GM18873 (cell line): ENCODE measurements at regions not wholly inside any gene's neighbourhood (a gene's known extent, or its start where the extent isn't known, plus 50 kb on each side); places are given as distances from the start of the nearest gene placed in this dataset.

Experiments used
- ATAC-seq: cut with Tn5 transposase; IDR thresholded peaks from one replicate; pipeline ENCODE4 v1.9.1; 2021; ENCODE audit warnings: mild to moderate bottlenecking, moderate library complexity, moderate number of reproducible peaks; ENCODE audit not compliant: unreplicated experiment, low FRiP score

DNA sequence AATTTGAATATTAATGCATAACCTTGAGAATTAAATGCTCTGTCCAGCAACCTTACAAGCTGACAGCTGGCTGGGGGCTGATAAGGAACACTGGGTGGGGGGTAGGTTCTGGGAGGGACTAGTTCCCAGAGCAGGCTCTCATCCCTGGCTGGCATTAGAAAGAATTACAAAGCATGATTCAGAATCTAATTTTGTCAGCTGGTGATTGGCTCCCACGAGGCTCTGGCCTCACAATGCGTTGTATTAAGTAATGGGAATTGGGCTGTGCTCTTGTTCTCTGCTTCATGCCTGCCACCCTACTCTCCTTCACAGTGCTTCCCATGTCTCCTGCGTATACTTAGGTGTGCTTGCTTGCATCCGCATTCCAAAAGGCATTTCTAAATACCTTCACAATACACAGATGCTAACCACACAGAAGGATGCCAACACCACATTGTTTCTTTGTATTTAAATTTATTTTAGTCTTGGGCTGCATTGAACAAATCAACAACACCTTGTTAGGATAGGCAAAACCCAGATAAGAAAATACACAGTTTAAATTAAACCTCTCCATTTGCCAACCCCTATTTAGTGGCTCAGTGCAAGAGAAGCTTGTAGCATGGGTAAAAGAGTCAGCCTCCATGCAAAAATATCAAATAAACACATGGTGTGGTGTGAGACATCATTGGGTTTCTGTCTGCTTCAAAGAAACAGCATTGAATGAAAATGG is 434.5 kb upstream of the JAG1 start:
- ATAC-seq: no peak

DNA sequence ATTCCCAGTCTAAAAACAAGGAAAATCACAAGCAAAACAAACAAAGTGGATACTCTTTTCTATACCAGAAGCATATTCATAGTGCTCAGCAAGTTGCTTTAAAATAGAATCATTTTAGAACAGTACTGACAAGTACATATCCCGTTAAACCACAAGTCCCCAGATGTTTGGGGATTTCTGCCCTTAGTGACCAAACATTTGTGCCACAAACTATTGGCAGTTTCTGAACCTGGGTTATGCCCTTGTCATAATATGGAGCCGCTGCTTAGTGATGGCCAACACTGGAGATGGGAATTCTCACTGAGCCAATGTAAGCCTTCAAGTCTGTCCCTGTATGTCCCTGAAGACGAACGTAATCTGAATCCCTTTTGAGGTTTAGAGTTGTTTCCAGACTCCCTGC is 436.7 kb upstream of the JAG1 start:
- no peak for ATAC-seq

DNA sequence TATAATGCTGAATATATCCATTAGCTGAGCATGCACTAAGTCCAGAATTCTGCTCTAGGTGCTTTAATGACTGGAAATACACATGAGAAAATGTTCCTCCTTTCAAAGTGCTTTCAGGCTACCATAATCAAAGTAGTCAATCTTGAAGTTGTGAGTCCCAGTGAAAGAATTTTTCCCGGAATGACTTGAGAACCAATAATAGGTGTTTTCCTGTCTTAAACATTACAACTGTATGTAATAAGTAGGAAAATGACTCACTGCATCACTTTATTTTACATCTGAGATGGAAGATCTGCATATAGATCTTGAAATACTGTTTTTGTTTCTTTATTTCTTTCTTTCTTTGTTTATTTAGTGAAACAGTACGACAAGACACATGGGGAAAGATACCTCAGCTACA is 437.4 kb upstream of the JAG1 start:
- ATAC-seq: no peak

DNA sequence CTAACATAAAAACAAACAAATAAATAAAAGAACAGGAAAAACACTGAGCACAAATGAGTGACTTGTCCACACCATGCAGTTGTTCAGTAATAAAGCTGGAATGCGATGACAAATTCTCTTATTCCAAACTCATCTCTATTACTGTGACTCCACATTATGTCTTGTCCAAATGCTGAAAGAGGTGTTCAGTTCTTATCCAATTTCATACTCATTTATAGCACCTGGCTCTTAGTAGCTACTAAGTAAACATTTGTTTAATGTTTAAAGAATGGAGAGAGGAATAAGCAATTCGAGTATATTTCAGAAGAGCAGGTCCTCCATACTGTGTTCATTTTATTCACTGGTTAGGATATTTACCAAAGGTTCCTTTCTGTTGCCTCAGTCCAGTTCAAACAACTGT is 439.0 kb upstream of the JAG1 start:
- no peak for ATAC-seq

DNA sequence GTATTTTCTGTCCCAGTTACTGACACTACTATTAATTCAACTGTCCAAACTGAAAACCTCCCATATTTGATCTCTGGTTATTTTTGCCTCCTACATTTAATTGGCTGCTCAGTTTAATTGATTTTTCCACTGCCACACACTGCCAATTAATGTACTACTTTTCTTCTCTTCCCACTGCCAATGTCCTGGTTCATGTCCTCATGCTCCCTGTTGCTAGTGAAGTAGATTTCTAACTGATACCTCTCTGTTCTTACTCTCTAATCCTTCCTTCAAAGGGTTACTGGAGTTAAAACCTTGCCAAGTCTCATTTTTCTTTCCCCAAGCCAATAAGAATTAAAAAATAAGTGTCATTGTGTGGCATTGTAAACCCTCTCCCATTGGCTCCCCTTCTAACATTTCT is 440.6 kb upstream of the JAG1 start:
- ATAC-seq: no peak

DNA sequence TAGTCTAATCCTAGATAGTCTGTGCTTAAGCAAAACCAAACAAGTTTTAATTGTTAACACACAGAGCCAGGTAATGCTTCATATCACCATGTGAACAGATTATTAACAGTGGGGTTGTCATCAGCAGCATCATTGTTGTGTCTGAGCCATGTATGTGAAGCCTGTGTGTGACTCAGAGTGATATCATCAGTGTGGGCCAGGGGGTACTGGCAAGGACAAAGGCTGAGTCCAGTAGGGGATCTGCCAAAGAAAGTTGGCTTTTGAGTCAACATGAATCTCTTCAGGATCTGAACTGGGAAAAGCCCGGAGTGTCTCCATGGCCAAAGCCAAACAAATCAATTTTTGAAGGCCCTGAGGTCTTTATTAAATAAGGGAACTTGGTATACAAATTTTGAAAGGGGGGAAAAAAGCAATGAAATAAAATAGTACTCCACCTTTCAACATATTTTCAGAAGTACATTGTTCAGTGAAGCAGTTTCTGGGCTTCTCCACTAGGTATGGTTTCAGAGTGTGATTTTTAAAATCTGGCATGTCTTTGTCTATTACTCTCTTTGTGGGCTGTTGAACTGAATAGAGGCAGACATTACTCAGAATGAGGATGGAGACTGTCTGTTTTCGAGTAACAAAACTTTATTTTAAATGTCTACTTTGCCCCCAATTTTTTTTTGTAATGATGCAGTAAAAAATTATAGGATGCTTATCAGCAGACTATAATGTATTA is 444.2 kb upstream of the JAG1 start:
- no peak for ATAC-seq

DNA sequence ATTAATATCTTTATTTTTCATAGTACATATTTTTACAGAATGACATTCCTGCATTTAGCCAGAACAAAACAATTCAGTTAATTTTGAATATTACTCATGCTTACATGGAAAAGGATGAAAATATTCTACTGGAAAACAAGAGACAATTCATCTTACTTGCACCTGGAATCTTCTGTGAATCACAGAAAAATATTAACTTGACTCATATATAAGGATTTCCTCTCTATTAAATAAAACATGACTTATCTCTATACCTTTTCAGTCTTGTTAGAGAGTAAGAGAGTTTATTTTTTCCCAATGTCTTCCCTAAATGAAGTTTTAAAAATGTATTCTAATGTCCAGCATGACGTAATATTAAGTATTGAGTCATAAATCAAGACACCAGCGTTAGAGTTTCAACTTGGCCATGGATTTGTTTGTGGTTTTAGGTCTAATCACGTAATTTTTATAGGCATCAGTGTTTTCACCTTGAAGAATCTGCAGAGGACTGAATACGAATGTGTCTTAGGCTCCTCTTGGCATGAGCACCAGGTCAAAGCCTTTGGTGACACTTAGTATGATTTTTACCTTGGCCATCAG is 445.1 kb upstream of the JAG1 start:
- ATAC-seq: no peak

DNA sequence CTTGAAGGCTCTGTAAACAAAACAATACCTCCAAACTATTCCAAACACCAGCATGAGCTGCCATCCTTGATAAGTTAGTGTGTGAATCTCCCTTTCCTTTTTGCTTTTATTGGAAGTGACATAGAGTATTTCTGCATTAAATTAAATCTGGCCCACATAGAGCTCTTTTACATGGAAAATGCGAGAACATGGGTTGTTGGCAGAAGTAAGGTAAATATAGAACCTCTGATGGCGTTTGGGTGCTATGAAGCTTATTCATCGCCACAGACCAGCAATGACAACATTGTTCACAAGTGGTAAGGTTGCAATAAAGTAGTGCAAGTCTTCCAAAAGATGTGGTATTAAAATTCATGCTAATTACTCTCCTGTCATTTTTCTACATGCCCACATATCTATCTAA is 445.8 kb upstream of the JAG1 start:
- no peak for ATAC-seq

DNA sequence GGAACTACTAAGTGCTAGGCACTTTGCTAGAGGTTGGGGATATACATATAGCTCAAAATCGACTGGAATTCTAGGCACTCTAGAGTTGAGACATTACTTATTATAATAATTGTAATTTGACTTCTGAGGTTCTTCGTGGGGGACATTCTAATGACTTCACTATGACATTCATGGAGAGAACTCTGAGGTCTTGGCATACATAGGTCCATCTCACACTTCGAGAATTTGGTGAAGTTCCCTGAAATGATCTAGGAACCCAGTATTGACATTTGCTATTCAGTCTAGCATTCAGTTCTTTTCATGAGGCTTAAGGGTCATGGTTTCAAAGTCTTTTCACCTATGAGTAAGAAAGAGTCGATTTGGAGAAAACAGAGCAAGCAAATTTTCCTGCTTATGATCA is 446.6 kb upstream of the JAG1 start:
- no peak for ATAC-seq

DNA sequence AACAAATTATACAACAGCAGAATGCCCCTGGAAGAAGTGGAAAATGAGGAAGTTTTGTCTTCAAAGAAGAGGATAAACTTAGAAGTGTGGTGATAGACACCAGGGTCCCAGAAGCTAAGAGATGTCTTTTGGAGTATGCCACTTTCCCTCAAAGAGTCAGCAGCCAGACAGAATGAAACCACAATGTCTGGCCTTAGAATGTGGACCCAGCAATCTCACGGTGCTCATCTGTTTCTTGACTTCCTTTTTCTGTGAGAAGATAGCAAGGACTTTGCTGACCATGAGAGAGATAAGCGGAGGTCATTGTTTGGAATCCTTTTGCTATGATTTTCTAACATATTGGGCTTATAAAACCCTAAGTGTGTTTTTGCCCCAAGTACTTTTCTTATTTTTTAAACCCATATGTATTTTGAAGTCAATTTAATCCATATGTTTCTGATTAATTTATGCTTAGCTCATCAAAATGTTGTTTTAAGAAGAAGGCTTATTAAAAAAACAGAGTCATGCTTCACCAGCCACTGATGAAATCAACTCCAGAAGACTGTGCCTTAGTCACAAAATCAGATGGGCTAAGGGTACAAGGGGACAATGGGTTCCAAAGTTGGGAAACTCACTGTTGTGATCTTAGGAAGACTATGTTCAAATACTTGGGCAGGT is 451.2 kb upstream of the JAG1 start:
- ATAC-seq: no peak

DNA sequence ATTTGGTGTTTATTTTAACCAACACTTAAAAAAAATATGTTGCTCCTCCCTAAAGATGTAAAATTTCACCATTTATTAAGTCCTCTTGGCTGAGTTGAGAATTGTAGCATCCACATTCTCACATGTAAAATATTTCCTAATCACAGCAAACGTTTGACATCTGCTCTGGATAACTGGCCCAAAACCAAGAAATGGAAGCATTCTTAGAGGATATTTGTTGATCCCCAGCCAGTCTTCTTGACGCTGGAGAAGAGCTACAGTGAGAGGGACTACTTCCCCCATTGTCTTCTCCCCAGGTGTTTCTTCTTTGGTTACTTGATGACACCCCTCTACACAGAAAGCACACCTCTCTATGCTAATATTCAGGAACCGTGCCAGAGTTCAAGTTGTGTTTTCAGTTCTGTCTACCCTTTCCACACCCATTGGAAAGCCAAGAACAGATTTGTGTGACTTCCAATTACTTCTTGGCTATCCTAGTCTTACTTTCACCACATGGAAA is 454.5 kb upstream of the JAG1 start:
- no peak for ATAC-seq

DNA sequence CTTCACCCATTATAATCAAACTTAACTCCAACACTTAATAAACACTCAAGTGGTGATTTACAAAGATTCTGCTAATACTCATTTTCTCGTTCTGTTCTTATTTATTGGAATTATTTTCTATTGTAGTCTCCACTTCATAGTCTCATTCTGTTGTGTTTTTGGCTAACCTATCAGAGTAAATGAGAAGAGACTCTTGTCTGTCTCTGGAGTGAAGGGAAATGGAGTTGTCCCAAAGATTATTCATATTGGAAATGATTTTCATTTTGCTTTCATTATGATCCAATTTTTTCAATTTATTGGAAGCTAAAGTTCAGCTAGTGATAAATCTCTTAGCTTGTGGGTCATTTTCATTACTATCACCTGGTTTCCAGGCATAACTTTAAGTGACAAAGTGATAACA is 454.9 kb upstream of the JAG1 start:
- ATAC-seq: no peak

DNA sequence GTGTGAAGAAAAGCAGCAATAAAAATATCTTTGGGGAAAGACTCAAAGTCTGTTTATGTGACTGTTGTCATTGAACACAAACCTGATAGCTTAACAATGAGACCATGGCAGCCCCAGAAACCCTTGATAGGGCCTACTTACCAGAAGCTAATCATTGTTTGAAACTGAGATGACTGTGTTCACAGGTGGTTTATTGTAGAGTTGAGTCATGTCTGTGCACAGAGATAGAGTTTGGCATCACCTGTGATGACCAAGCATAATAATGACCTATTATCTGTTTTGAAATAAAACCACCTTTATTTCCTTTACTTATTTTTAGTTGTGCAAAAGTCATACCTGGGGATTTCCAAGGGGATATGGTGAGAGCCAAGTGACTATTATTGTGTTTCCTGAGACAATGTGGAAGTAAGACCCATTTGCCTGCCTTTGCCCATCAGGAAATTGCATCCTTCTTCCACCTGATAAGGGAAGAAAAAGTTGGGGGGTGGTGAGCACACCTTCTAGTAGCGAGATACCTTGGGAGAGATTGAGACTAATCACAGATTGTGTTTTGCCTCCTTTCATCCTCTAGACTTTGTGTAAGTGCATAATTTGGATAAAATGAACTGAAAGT is 456.9 kb upstream of the JAG1 start:
- no peak for ATAC-seq

DNA sequence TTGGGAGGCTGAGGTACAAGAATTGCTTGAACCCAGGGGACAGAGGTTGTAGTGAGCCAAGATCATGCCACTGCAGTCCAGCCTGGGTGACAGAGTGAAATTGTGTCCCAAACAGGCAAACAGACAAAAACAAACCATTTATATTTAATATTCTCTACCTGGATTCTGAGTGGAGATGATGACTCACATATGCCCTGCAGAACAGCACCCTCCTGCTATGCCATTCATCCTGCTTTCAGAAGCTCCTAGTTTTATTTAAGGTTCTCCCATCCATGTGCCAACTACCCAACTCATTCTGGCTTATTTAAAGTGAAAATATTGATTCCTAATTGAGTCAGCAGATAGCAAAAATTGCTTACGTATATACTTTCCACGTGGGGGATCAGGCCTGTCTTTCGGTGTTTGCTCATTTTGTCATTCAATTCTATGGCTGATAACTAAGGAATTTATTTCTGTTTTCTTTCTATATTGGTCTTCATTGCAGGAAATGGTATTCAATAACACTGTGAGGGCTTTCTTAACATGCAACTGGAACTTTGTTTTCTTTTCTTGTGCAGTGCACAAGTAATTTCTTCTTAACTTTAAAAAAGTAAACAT is 459.1 kb upstream of the JAG1 start:
- ATAC-seq: no peak

DNA sequence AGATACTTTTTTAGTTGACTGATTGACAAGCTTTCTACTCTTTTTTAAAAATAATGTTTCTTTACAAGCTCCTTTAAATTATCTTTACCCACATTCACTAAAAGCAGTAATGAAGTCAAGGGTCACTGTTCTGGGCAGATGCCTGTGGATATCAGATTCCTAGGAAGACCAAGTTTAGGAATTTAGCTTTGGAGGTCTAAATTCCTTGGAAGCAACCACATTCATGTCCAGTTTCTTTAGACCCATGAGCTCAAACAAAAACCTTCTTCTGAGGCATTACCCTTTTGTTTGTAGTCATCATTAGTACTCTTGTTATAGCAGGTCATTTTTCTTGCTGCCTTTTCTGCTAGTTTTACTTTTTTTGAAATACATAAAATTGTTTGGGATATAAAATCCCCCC is 462.9 kb upstream of the JAG1 start:
- no peak for ATAC-seq

DNA sequence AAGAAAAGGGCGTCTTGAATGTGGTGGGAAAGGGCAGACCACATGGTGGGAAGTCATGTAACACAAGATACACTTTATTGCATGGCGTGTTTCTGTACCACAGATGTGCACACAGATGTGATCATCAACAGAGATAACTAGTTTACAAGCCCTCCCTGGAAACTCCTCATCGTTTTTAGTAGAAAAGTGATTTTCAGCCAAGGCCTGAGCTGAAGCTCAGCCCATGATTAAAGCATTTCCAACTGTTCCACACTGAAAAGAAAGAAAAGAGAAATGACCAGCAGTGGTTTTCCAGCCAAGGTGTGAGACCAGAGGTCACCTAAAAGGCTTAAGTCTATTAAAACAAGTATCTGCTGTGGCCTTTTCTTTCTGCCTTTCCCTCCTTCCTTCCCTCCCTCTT is 463.9 kb upstream of the JAG1 start:
- no peak for ATAC-seq

DNA sequence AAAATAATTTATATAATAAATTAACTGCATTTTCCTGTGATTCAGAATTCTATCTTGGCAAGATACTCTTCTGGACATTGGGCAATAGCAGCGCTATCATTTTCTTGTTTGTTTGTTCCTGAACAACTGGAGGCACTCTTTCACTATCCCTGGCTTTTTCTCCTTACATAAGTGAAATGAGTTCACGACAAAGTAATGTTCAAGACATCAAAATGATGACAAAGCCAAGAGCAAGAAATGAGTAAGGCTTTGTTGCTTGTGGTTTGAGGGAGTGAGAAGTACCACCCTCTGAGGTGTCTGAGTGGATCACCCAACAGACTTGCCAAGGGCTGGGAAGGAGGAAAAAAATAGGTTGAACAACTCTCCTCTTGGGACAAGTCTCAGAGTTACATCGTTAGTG is 466.6 kb upstream of the JAG1 start:
- no peak for ATAC-seq

DNA sequence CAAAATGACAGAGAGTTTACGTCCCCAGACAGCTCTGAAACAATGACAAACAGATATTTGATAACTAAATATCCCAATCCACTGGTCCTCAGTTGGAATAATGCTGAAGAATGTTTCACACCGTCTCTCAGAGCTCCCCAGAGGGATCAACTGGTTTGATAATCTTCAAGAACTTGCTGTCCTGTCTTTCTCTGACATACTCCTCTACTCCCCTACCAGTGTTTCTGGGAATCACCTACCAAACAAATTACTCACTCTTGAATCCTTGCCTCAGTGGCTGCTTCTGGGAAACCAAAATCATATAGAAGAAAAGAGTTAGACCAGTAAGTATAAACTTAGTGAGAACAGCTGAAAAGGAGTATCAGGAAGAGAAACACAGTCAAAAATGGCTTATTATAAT is 469.7 kb upstream of the JAG1 start:
- ATAC-seq: no peak

DNA sequence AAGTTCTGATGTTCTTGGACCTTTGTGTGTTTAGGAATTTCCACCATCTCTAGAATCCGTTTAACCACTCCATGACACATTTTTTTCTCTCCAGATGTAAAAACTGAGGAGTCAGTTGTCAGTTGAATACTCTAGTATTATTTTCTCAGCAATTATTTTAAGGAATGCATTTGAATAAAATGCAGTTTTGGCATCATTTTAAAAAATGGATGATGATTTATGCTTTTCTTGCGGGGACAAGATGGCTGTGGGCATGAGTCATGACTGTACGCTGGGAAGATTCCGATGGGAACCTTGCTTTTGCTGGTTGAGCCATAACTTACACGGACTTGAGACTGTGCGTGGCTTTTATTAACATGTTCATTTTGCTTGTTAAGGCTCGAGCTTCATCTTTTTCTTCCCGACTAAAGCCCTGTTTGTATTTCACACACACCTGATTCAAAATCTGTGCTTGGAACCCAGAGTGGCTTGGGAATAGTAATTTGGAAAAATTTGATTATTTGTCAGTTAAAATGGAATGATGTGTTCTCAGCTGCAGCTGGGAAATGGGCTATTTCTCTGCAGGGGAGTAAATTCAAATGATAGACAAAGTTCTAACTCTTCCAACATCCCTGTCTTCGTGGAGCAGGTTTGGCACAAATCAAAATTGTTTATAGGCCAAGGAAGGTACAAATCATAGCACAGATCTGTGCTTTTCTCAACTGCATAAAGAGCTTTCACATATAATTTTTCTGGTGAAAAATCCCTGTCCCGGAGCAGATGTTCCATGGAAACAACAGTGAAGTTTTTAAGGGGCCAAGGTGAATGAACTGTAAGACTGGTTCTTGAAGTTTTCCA is 470.5 kb upstream of the JAG1 start:
- ATAC-seq: no peak

DNA sequence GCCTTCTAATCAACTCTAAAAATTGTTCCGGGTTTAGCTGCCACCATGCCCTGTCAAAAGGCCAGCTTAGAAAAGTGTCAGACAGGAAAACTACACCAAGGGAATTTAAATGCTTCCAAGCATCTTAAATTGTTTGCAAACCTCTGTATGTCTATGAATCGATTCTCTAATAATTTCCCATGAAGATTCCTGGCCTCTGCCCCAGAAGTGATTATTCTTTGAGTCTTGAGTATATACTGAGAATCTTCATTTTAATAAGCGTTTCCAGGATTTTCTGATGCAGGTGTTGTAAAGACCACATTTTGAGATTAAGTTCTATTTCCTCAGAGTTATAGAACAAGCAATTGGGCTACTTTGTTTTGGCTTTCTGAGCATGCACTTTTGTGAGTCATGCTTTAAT is 471.8 kb upstream of the JAG1 start:
- ATAC-seq: no peak
